ENCODE measurements at regions not wholly inside any gene's neighbourhood (a gene's known extent, or its start where the extent isn't known, plus 50 kb on each side); places are given as distances from the start of the nearest gene placed in this dataset.

- TF ChIP-seq CREM (CRISPR knock-in tag; IDR thresholded peaks at IDR 0.05) (no peak), ZNF281 (CRISPR knock-in tag; IDR thresholded peaks at IDR 0.05) (no peak), SMAD4 (CRISPR knock-in tag; IDR thresholded peaks at IDR 0.05) (no peak), ZNF138 (CRISPR knock-in tag; conservative IDR thresholded peaks at IDR 0.05) (no peak)
- TF ChIP-seq, protein P1, sequence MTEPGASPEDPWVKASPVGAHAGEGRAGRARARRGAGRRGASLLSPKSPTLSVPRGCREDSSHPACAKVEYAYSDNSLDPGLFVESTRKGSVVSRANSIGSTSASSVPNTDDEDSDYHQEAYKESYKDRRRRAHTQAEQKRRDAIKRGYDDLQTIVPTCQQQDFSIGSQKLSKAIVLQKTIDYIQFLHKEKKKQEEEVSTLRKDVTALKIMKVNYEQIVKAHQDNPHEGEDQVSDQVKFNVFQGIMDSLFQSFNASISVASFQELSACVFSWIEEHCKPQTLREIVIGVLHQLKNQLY (CRISPR knock-in tag; IDR thresholded peaks at IDR 0.05) = no peak
- TF ChIP-seq, protein P2, sequence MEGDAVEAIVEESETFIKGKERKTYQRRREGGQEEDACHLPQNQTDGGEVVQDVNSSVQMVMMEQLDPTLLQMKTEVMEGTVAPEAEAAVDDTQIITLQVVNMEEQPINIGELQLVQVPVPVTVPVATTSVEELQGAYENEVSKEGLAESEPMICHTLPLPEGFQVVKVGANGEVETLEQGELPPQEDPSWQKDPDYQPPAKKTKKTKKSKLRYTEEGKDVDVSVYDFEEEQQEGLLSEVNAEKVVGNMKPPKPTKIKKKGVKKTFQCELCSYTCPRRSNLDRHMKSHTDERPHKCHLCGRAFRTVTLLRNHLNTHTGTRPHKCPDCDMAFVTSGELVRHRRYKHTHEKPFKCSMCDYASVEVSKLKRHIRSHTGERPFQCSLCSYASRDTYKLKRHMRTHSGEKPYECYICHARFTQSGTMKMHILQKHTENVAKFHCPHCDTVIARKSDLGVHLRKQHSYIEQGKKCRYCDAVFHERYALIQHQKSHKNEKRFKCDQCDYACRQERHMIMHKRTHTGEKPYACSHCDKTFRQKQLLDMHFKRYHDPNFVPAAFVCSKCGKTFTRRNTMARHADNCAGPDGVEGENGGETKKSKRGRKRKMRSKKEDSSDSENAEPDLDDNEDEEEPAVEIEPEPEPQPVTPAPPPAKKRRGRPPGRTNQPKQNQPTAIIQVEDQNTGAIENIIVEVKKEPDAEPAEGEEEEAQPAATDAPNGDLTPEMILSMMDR (IDR thresholded peaks at IDR 0.05) = no peak
Observed at GRCh38 chr2:65835975-65836549, 403.7 kb upstream of the SPRED2 start.

Measured in WTC11 (cell line).